Left ventricle myocardium inferior (tissue), 1 donor: ENCODE measurements at regions not wholly inside any gene's neighbourhood (a gene's known extent, or its start where the extent isn't known, plus 50 kb on each side); places are given as distances from the start of the nearest gene placed in this dataset.

Experiments
- DNase-seq: peaks from one replicate; pipeline ENCODE4 v3.0.0-alpha.2; 2020
- H3K27ac ChIP-seq: fragments of 200-600 bp; replicated peaks from 2 replicates; pipeline ENCODE4 v1.8.0; 2021
- H3K27me3 ChIP-seq: fragments of 200-600 bp; 2 replicates; pipeline ENCODE4 v1.8.0; 2021; ENCODE audit warnings: low read depth
- H3K36me3 ChIP-seq: fragments of 200-600 bp; 2 replicates; pipeline ENCODE4 v1.8.0; 2021
- H3K4me1 ChIP-seq: fragments of 200-600 bp; 2 replicates; pipeline ENCODE4 v1.8.0; 2021
- H3K4me3 ChIP-seq: fragments of 200-600 bp; 2 replicates; pipeline ENCODE4 v1.8.0; 2021; ENCODE audit warnings: mild to moderate bottlenecking, moderate library complexity
- H3K9me3 ChIP-seq: fragments of 200-600 bp; replicated peaks from 2 replicates; pipeline ENCODE4 v1.8.0; 2021
- intact Hi-C: fragments of 100-400 bp; cut with micrococcal nuclease; formaldehyde crosslinking; loops from one replicate; pipeline ENCODE4 v1.11.0; 2022
- TF ChIP-seq, protein P1 (sequence below): fragments of 200-600 bp; IDR thresholded peaks from 2 replicates; pipeline ENCODE4 v1.8.0; 2021; ENCODE audit warnings: antibody characterized with exemption, mild to moderate bottlenecking, borderline replicate concordance
- donor health status: DM: no; HTN: yes; CAD: no; lungs with severe emphysema.

DNA sequence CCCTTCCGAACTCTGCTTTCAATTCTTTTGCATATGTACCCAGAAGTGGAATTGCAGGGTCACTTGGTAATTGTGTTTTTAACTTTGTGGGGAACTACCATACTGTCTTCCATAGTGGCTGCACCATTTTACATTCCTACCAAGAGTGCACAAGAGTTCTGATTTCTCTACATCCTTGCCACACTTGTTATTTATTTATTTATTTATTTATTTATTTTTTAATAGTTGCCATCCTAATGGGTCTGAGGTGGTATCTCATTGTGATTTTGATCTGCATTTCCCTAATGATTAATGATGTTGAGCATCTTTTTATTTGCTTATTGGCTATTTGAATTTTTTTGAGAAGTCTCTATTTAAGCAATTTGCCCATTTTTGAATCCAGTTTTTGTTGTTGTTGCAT lies 422.4 kb downstream of the PTPRU start:
- TF ChIP-seq, protein P1, sequence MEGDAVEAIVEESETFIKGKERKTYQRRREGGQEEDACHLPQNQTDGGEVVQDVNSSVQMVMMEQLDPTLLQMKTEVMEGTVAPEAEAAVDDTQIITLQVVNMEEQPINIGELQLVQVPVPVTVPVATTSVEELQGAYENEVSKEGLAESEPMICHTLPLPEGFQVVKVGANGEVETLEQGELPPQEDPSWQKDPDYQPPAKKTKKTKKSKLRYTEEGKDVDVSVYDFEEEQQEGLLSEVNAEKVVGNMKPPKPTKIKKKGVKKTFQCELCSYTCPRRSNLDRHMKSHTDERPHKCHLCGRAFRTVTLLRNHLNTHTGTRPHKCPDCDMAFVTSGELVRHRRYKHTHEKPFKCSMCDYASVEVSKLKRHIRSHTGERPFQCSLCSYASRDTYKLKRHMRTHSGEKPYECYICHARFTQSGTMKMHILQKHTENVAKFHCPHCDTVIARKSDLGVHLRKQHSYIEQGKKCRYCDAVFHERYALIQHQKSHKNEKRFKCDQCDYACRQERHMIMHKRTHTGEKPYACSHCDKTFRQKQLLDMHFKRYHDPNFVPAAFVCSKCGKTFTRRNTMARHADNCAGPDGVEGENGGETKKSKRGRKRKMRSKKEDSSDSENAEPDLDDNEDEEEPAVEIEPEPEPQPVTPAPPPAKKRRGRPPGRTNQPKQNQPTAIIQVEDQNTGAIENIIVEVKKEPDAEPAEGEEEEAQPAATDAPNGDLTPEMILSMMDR = no peak
- Histone ChIP-seq H3K4me1 (no peaks in the 10 kb centered on the region), H3K36me3 (no peaks in the 10 kb centered on the region), H3K9me3 (peaks cover 44% of the 10 kb centered on the region), H3K27ac (no peak overlapping the region), H3K27me3 (peaks cover 21% of the 10 kb centered on the region), H3K4me3 (no peak overlapping the region)
- no peak for DNase-seq
- intact Hi-C loops = no loop called here

DNA sequence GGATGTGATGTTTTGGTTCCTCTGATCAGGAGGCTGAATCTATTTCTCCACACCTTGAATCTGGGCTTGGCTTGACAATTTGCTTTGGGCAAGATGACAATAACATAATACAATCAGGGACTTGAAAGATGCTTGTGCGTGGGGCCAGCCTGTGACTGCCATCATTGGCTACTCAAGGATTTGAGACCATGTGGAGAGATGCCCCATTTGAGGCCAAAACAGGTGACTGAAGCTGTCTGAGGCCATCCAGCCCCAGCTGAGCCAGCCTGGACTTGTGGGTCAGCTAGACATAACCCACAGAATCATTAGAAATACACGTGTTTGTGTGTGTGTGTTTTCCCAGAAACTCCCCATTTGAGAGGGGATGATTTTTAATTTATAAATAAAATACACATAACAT lies 421.5 kb downstream of the PTPRU start:
- H3K36me3 ChIP-seq = no peaks in the 10 kb centered on the region
- TF ChIP-seq, protein P1 = no peak
- no peak overlapping the region for H3K27ac ChIP-seq
- intact Hi-C loops = no loop called here
- DNase-seq = no peak
- no peak overlapping the region for H3K4me3 ChIP-seq
- H3K9me3 ChIP-seq = peaks cover 42% of the 10 kb centered on the region
- H3K4me1 ChIP-seq = no peaks in the 10 kb centered on the region
- peaks cover 17% of the 10 kb centered on the region for H3K27me3 ChIP-seq

DNA sequence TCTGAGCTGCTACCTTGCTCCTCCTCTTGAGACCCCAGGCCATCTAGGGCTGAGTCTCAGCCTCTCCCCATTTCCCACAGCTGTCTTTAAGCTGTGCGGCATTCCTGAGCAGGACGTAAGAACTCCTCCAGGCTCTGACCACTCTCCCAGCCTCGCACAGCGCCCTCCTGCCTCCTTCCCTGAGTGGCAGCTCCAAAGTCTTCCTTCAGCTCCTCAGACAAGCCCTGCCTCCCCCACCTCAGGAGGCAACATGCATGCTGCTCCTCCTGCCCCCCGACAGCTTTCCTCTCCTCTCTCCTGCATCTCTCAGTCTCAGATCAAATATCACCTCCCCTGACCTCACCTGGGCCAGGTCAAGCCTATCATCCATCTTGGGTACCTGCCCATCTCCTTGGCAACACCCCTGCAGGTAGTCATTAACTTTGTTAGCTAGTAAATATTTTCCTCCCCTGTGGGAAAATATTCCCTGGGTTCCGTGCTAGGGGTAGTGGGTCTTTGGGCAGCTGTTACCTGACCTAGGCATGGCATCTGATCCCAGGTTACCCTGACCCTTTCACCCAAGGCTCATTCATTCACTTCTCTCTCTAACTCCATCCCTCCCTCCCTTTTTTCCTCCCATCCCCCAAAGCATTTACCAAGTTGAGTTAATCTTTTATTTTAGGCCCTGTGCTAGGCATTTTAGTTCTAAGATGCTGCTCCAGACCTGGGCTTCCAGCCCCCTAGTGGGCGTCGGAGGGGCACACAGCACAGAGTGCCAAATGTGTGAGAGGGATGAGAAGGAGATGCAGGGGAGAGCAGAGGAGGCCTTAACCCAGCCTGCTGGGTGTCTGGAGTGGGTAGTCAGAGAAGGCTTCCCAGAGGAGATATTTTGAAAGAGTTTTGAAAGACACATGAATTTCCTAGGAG lies 419.9 kb downstream of the PTPRU start:
- TF ChIP-seq, protein P1 = peak; percentile 15
- Histone ChIP-seq H3K9me3 (peaks cover 25% of the 10 kb centered on the region), H3K4me3 (no peak overlapping the region), H3K27me3 (peaks cover 29% of the 10 kb centered on the region), H3K4me1 (no peaks in the 10 kb centered on the region), H3K36me3 (no peaks in the 10 kb centered on the region), H3K27ac (no peak overlapping the region)
- no peak for DNase-seq
- intact Hi-C loops = no loop called here

DNA sequence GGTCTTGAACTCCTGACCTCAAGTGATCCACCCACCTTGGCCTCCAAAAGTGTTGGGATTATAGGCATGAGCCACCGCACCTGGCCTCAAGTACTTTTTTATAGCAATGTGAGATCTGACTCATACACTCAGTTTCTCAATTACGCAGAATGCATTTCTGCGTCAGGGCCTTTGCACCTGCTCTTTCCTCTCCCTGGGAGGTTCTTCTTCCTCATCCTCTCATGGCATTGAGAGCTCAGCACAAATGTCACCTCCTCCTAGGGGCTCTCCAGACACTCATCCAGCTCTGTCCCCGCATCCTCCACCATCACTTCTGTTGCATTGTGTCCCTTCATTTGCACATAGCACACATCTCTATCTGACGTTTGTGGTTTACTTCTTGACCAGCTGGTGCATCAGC lies 418.8 kb downstream of the PTPRU start:
- Histone ChIP-seq H3K27ac (no peak overlapping the region), H3K36me3 (no peaks in the 10 kb centered on the region), H3K27me3 (peaks cover 35% of the 10 kb centered on the region), H3K4me1 (no peaks in the 10 kb centered on the region), H3K9me3 (peaks cover 15% of the 10 kb centered on the region), H3K4me3 (no peak overlapping the region)
- TF ChIP-seq, protein P1 = no peak
- intact Hi-C loops = no loop called here
- no peak for DNase-seq

DNA sequence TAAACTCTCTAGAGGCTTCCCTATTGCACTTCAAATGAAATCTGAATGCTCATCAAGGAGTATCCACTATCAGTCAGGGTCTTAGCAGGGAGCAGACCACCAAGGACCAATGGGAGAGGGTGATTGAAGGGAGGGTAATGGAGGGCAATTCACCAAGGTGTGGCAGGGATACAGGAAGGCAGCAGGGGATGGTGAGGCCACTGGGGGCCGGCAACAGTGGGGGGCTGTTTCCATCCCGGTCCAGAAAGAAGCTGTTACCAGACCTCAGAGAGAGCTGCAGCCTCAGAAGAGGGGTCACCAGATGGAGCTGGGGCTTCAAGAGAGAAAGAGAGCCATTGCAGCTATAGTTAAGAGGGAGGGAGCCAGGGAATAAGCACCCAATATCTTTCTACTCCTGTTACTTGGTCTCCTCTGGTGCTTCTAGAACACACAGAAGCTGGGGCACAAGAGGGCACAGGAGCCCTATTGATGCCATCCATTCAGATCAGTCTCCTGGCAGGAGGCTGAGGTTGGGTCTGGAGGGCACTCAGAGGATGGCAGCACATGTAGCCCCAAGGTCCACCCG lies 417.6 kb downstream of the PTPRU start:
- H3K4me1 ChIP-seq = no peaks in the 10 kb centered on the region
- TF ChIP-seq, protein P1 = no peak
- peaks cover 47% of the 10 kb centered on the region for H3K27me3 ChIP-seq
- intact Hi-C loops = no loop called here
- no peak for DNase-seq
- no peaks in the 10 kb centered on the region for H3K36me3 ChIP-seq
- H3K27ac ChIP-seq = no peak overlapping the region
- H3K9me3 ChIP-seq = peaks cover 3% of the 10 kb centered on the region
- no peak overlapping the region for H3K4me3 ChIP-seq
